RWPE2 (cell line): ENCODE measurements at regions not wholly inside any gene's neighbourhood (a gene's known extent, or its start where the extent isn't known, plus 50 kb on each side); places are given as distances from the start of the nearest gene placed in this dataset.
A peak's percentile ranks its signal among the peaks of the same experiment; 100 is the strongest.

Experiments
- ATAC-seq: fragments of 200-7000 bp; cut with Tn5 transposase; 3 replicates; pipeline ENCODE4 v1.9.1; 2021; ENCODE audit warnings: low read depth
- DNase-seq: peaks from one replicate; pipeline ENCODE4 v3.0.0-alpha.2; 2020; ENCODE audit warnings: low spot score
- H3K27ac ChIP-seq: fragments of 450-650 bp; 2 replicates; pipeline ENCODE4 v1.5.1; 2017; ENCODE audit warnings: mild to moderate bottlenecking; ENCODE audit not compliant: poor library complexity, severe bottlenecking
- H3K27me3 ChIP-seq: fragments of 250-450 bp; sonication (Bioruptor Pico); 2 replicates; pipeline ENCODE4 v1.5.1; 2021; ENCODE audit warnings: mild to moderate bottlenecking, moderate library complexity; ENCODE audit not compliant: insufficient read depth, poor library complexity, severe bottlenecking
- H3K36me3 ChIP-seq: fragments of 250-450 bp; sonication (Bioruptor Pico); 2 replicates; pipeline ENCODE4 v1.5.1; 2020; ENCODE audit warnings: low read depth, mild to moderate bottlenecking, moderate library complexity
- H3K4me1 ChIP-seq: fragments of 250-450 bp; sonication (Bioruptor Pico); 2 replicates; pipeline ENCODE4 v1.5.1; 2021; ENCODE audit warnings: mild to moderate bottlenecking, moderate library complexity; ENCODE audit not compliant: insufficient read depth, poor library complexity, severe bottlenecking
- H3K4me3 ChIP-seq: fragments of 250-450 bp; sonication (Bioruptor Pico); 2 replicates; pipeline ENCODE4 v1.5.1; 2021; ENCODE audit warnings: mild to moderate bottlenecking, moderate library complexity; ENCODE audit not compliant: severe bottlenecking
- H3K9me3 ChIP-seq: fragments of 250-450 bp; sonication (Bioruptor Pico); 2 replicates; pipeline ENCODE4 v1.5.1; 2021; ENCODE audit warnings: mild to moderate bottlenecking, moderate library complexity; ENCODE audit not compliant: severe bottlenecking
- CTCF ChIP-seq: fragments of 450-650 bp; IDR thresholded peaks from one replicate; pipeline ENCODE4 v1.5.1; 2017; ENCODE audit warnings: mild to moderate bottlenecking, moderate library complexity; ENCODE audit not compliant: poor library complexity, severe bottlenecking

- Histone ChIP-seq H3K27ac (no peak overlapping the region), H3K27me3 (no peaks in the 10 kb centered on the region), H3K9me3 (no peaks in the 10 kb centered on the region), H3K4me1 (no peaks in the 10 kb centered on the region), H3K4me3 (no peak overlapping the region), H3K36me3 (no peaks in the 10 kb centered on the region)
- no peak for ATAC-seq
- no peak for DNase-seq
- TF ChIP-seq CTCF, result no peak
Observed at GRCh38 chr9:30519166-30519565, 1865.3 kb upstream of the ACO1 start.

- Histone ChIP-seq H3K27ac (no peak overlapping the region), H3K27me3 (no peaks in the 10 kb centered on the region), H3K4me3 (no peak overlapping the region), H3K4me1 (no peaks in the 10 kb centered on the region), H3K9me3 (no peaks in the 10 kb centered on the region), H3K36me3 (no peaks in the 10 kb centered on the region)
- peak; percentile 38; the same call in 2 of the 3 replicates for ATAC-seq
- TF ChIP-seq CTCF, result no peak
- no peak for DNase-seq
Observed at GRCh38 chr9:30519756-30520155, 1864.7 kb upstream of the ACO1 start.

- Histone ChIP-seq H3K9me3 (no peaks in the 10 kb centered on the region), H3K27ac (no peak overlapping the region), H3K27me3 (no peaks in the 10 kb centered on the region), H3K4me1 (no peaks in the 10 kb centered on the region), H3K4me3 (no peak overlapping the region), H3K36me3 (no peaks in the 10 kb centered on the region)
- no peak for ATAC-seq
- DNase-seq, result no peak
- no peak for TF ChIP-seq CTCF
Observed at GRCh38 chr9:30522061-30522460, 1862.4 kb upstream of the ACO1 start.

- H3K27me3 ChIP-seq, result no peaks in the 10 kb centered on the region
- no peaks in the 10 kb centered on the region for H3K36me3 ChIP-seq
- H3K4me3 ChIP-seq, result no peak overlapping the region
- no peak overlapping the region for H3K27ac ChIP-seq
- no peaks in the 10 kb centered on the region for H3K4me1 ChIP-seq
- no peak for TF ChIP-seq CTCF
- ATAC-seq, result no peak
- DNase-seq, result no peak
- no peaks in the 10 kb centered on the region for H3K9me3 ChIP-seq
Observed at GRCh38 chr9:30522486-30522885, 1862.0 kb upstream of the ACO1 start.

- H3K9me3 ChIP-seq, result no peaks in the 10 kb centered on the region
- DNase-seq, result no peak
- H3K4me3 ChIP-seq, result no peak overlapping the region
- no peaks in the 10 kb centered on the region for H3K4me1 ChIP-seq
- no peaks in the 10 kb centered on the region for H3K27me3 ChIP-seq
- no peak overlapping the region for H3K27ac ChIP-seq
- no peak for ATAC-seq
- H3K36me3 ChIP-seq, result no peaks in the 10 kb centered on the region
- TF ChIP-seq CTCF, result no peak
Observed at GRCh38 chr9:30524311-30524710, 1860.1 kb upstream of the ACO1 start.
